IPS DF 6.9 (cell line): ENCODE measurements at regions not wholly inside any gene's neighbourhood (a gene's known extent, or its start where the extent isn't known, plus 50 kb on each side); places are given as distances from the start of the nearest gene placed in this dataset.
"Not testable (repeated sequence)": the region's sequence is repeated elsewhere in the genome, so short reads cannot be mapped to it uniquely, and the experiment has no call there.

Experiments used
- DNase-seq: peaks from one replicate; pipeline ENCODE4 v3.0.0-alpha.2; 2013; ENCODE audit warnings: low read depth, low spot score
- H3K27ac ChIP-seq: one replicate; pipeline ENCODE4 v1.5.1; 2013; ENCODE audit warnings: low read length, control low read depth
- H3K27me3 ChIP-seq: 2 replicates; pipeline ENCODE4 v1.6.1; 2013; ENCODE audit warnings: mild to moderate bottlenecking, low read length; ENCODE audit not compliant: control insufficient read depth, insufficient read depth
- H3K36me3 ChIP-seq: 2 replicates; pipeline ENCODE4 v1.6.1; 2013; ENCODE audit warnings: low read length; ENCODE audit not compliant: control insufficient read depth, insufficient read depth
- H3K4me1 ChIP-seq: 2 replicates; pipeline ENCODE4 v1.6.1; 2013; ENCODE audit warnings: low read length; ENCODE audit not compliant: control insufficient read depth, insufficient read depth
- H3K4me3 ChIP-seq: 2 replicates; pipeline ENCODE4 v1.5.1; 2013; ENCODE audit warnings: mild to moderate bottlenecking, low read length
- H3K9me3 ChIP-seq: 2 replicates; pipeline ENCODE4 v1.6.1; 2013; ENCODE audit warnings: low read length, inconsistent platforms; ENCODE audit not compliant: control insufficient read depth, insufficient read depth
- WGBS: extraction: QIAGEN DNeasy Blood & Tissue Kit; methylation state at CpG from one replicate; pipeline ENCODE4 v1.1.7; 2013; ENCODE audit warnings: mixed read lengths, missing lambda C conversion rate; ENCODE audit not compliant: insufficient read length, insufficient coverage; 5-methylcytosine and 5-hydroxymethylcytosine counted together

- H3K9me3 ChIP-seq: no peaks in the 10 kb centered on the region; the same call in 1 of the 2 replicates
- H3K4me3 ChIP-seq: no peak overlapping the region
- H3K27ac ChIP-seq: no peak overlapping the region
- no peaks in the 10 kb centered on the region for H3K4me1 ChIP-seq
- no peak for DNase-seq
- no peaks in the 10 kb centered on the region for H3K27me3 ChIP-seq
- WGBS: no CpG with 5 or more reads among the region's 7 CpGs
- no peaks in the 10 kb centered on the region for H3K36me3 ChIP-seq
These were observed 139.0 kb downstream of the SEPTIN14 start for GRCh38 chr7:55723621-55723941.

- DNase-seq, H3K27ac ChIP-seq, H3K4me3 ChIP-seq, H3K27me3 ChIP-seq, H3K9me3 ChIP-seq, H3K36me3 ChIP-seq, H3K4me1 ChIP-seq: not testable (repeated sequence)
- WGBS: no CpG with 5 or more reads among the region's 7 CpGs
These were observed 139.5 kb downstream of the SEPTIN14 start for GRCh38 chr7:55722874-55723620.

GRCh38 chr7:55721004-55721403, 141.5 kb downstream of the SEPTIN14 start:
- H3K4me3 ChIP-seq, H3K27me3 ChIP-seq, H3K27ac ChIP-seq, H3K36me3 ChIP-seq, DNase-seq, H3K4me1 ChIP-seq, H3K9me3 ChIP-seq: not testable (repeated sequence)
- no CpG with 5 or more reads among the region's 1 CpG for WGBS

- H3K36me3 ChIP-seq, DNase-seq, H3K4me3 ChIP-seq, H3K9me3 ChIP-seq, H3K4me1 ChIP-seq, H3K27ac ChIP-seq, H3K27me3 ChIP-seq: not testable (repeated sequence)
- WGBS: no CpG with 5 or more reads among the region's 5 CpGs
These were observed 143.1 kb upstream of the VOPP1 start for GRCh38 chr7:55715247-55715867.

GRCh38 chr7:55714370-55714769, 142.1 kb upstream of the VOPP1 start:
- not testable (repeated sequence) for H3K4me1 ChIP-seq, H3K27ac ChIP-seq, H3K27me3 ChIP-seq, DNase-seq, H3K4me3 ChIP-seq, H3K9me3 ChIP-seq, H3K36me3 ChIP-seq
- WGBS: no CpG with 5 or more reads among the region's 2 CpGs

- H3K4me3 ChIP-seq, H3K27me3 ChIP-seq, H3K9me3 ChIP-seq, H3K36me3 ChIP-seq, H3K4me1 ChIP-seq, H3K27ac ChIP-seq, DNase-seq: not testable (repeated sequence)
- WGBS: no CpG with 5 or more reads among the region's 2 CpGs
These were observed 138.0 kb upstream of the VOPP1 start for GRCh38 chr7:55710312-55710711.

GRCh38 chr7:55708028-55708427, 135.7 kb upstream of the VOPP1 start:
- DNase-seq, H3K4me1 ChIP-seq, H3K9me3 ChIP-seq, H3K27ac ChIP-seq, H3K36me3 ChIP-seq, H3K27me3 ChIP-seq, H3K4me3 ChIP-seq: not testable (repeated sequence)
- no CpG with 5 or more reads among the region's 6 CpGs for WGBS

GRCh38 chr7:55707410-55707809, 135.1 kb upstream of the VOPP1 start:
- no CpG with 5 or more reads among the region's 3 CpGs for WGBS
- not testable (repeated sequence) for H3K4me1 ChIP-seq, DNase-seq, H3K27ac ChIP-seq, H3K27me3 ChIP-seq, H3K4me3 ChIP-seq, H3K9me3 ChIP-seq, H3K36me3 ChIP-seq

GRCh38 chr7:55706451-55707195, 134.3 kb upstream of the VOPP1 start:
- not testable (repeated sequence) for H3K27ac ChIP-seq, DNase-seq, H3K36me3 ChIP-seq, H3K27me3 ChIP-seq, H3K4me3 ChIP-seq, H3K9me3 ChIP-seq, H3K4me1 ChIP-seq
- WGBS: no CpG with 5 or more reads among the region's 5 CpGs

GRCh38 chr7:55705728-55706450, 133.6 kb upstream of the VOPP1 start:
- H3K27ac ChIP-seq, H3K4me1 ChIP-seq, H3K9me3 ChIP-seq, H3K36me3 ChIP-seq, H3K4me3 ChIP-seq, H3K27me3 ChIP-seq, DNase-seq: not testable (repeated sequence)
- WGBS: no CpG with 5 or more reads among the region's 5 CpGs
